HPDE6-E6E7 (cell line): ENCODE measurements at regions not wholly inside any gene's neighbourhood (a gene's known extent, or its start where the extent isn't known, plus 50 kb on each side); places are given as distances from the start of the nearest gene placed in this dataset.
"Not testable (repeated sequence)": the region's sequence is repeated elsewhere in the genome, so short reads cannot be mapped to it uniquely, and the experiment has no call there.

ENCODE experiments used
- DNase-seq: peaks from one replicate; pipeline ENCODE4 v3.0.0; 2011; ENCODE audit warnings: missing footprints; ENCODE audit errors: extremely low spot score

- not testable (repeated sequence) for DNase-seq
Observed at GRCh38 chr1:101123904-101124303, 98.3 kb upstream of the DPH5 start.

GRCh38 chr1:101122452-101123166 lies 97.0 kb upstream of the DPH5 start:
- DNase-seq = no peak

GRCh38 chr1:101121975-101122374 lies 96.4 kb upstream of the DPH5 start:
- DNase-seq = no peak

GRCh38 chr1:101121504-101121903 lies 95.9 kb upstream of the DPH5 start:
- no peak for DNase-seq

GRCh38 chr1:101120868-101121267 lies 95.3 kb upstream of the DPH5 start:
- no peak for DNase-seq

GRCh38 chr1:101119289-101119688 lies 93.7 kb upstream of the DPH5 start:
- no peak for DNase-seq

- no peak for DNase-seq
Observed at GRCh38 chr1:101116006-101116405, 90.4 kb upstream of the DPH5 start.

- no peak for DNase-seq
Observed at GRCh38 chr1:101115112-101115511, 89.5 kb upstream of the DPH5 start.

- DNase-seq = not testable (repeated sequence)
Observed at GRCh38 chr1:101114128-101114527, 88.5 kb upstream of the DPH5 start.

GRCh38 chr1:101112051-101112780 lies 86.6 kb upstream of the DPH5 start:
- no peak for DNase-seq

GRCh38 chr1:101111461-101111860 lies 85.9 kb upstream of the DPH5 start:
- no peak for DNase-seq

GRCh38 chr1:101109791-101110190 lies 84.2 kb upstream of the DPH5 start:
- DNase-seq = no peak

GRCh38 chr1:101108111-101108500 lies 82.5 kb upstream of the DPH5 start:
- peak; percentile 22 for DNase-seq

GRCh38 chr1:101107496-101108110 lies 82.0 kb upstream of the DPH5 start:
- DNase-seq = no peak

GRCh38 chr1:101105877-101106276 lies 80.3 kb upstream of the DPH5 start:
- DNase-seq = no peak

- DNase-seq = no peak
Observed at GRCh38 chr1:101102426-101103156, 77.0 kb upstream of the DPH5 start.

GRCh38 chr1:101101360-101101759 lies 75.8 kb upstream of the DPH5 start:
- no peak for DNase-seq

- no peak for DNase-seq
Observed at GRCh38 chr1:101100674-101101073, 75.1 kb upstream of the DPH5 start.

GRCh38 chr1:101098907-101099306 lies 73.3 kb upstream of the DPH5 start:
- DNase-seq = no peak

GRCh38 chr1:101098327-101098726 lies 72.7 kb upstream of the DPH5 start:
- DNase-seq = no peak

GRCh38 chr1:101089613-101090338 lies 64.2 kb upstream of the DPH5 start:
- DNase-seq = no peak

GRCh38 chr1:101088431-101088830 lies 62.8 kb upstream of the DPH5 start:
- no peak for DNase-seq
